ENCODE measurements at regions not wholly inside any gene's neighbourhood (a gene's known extent, or its start where the extent isn't known, plus 50 kb on each side); places are given as distances from the start of the nearest gene placed in this dataset.
"Not testable (repeated sequence)": the region's sequence is repeated elsewhere in the genome, so short reads cannot be mapped to it uniquely, and the experiment has no call there.

- ATAC-seq (no peak), DNase-seq (ENCODE audit: low spot score) (no peak)
- H3K27ac Mint-ChIP-seq, result peak overlapping the region; percentile 45 to 85
- peaks cover 60 to 65% of the 10 kb centered on the region in 2 donors for H3K4me1 Mint-ChIP-seq (ENCODE audit: low read depth in 2 of 2)
- no peak overlapping the region for H3K4me3 Mint-ChIP-seq
- no peaks in the 10 kb centered on the region for H3K9me3 Mint-ChIP-seq
- peaks cover 0 to 7% of the 10 kb centered on the region in 2 donors for H3K27me3 Mint-ChIP-seq
- peaks cover 8% of the 10 kb centered on the region for H3K36me3 Mint-ChIP-seq
Observed at GRCh38 chr1:93765099-93765498, 83.5 kb upstream of the BCAR3 start.

- DNase-seq (ENCODE audit: low spot score), result no peak
- peaks cover 67 to 73% of the 10 kb centered on the region in 2 donors for H3K4me1 Mint-ChIP-seq (ENCODE audit: low read depth in 2 of 2)
- H3K9me3 Mint-ChIP-seq, result no peaks in the 10 kb centered on the region
- ATAC-seq, result no peak
- H3K27me3 Mint-ChIP-seq, result peaks cover 0 to 7% of the 10 kb centered on the region in 2 donors
- H3K27ac Mint-ChIP-seq, result peak overlapping the region; percentile 45 to 85
- H3K36me3 Mint-ChIP-seq, result peaks cover 15% of the 10 kb centered on the region
- H3K4me3 Mint-ChIP-seq, result peak overlapping the region; percentile 12
Observed at GRCh38 chr1:93764366-93764750, 82.7 kb upstream of the BCAR3 start.

- peaks cover 0 to 7% of the 10 kb centered on the region in 2 donors for H3K27me3 Mint-ChIP-seq
- ATAC-seq (peak in 1 of 2 donors; percentile 37), DNase-seq (ENCODE audit: low spot score) (no peak)
- H3K4me1 Mint-ChIP-seq (ENCODE audit: low read depth in 2 of 2), result peaks cover 72 to 78% of the 10 kb centered on the region in 2 donors
- H3K36me3 Mint-ChIP-seq, result peaks cover 17% of the 10 kb centered on the region
- H3K9me3 Mint-ChIP-seq, result no peaks in the 10 kb centered on the region
- H3K4me3 Mint-ChIP-seq, result peak overlapping the region; percentile 12
- peak overlapping the region; percentile 45 to 85 for H3K27ac Mint-ChIP-seq
Observed at GRCh38 chr1:93763704-93764365, 82.2 kb upstream of the BCAR3 start.

GRCh38 chr1:93758842-93759515, 77.3 kb upstream of the BCAR3 start:
- peak overlapping the region; percentile 94 to 99 for H3K27ac Mint-ChIP-seq
- H3K36me3 Mint-ChIP-seq, result peaks cover 17% of the 10 kb centered on the region
- H3K27me3 Mint-ChIP-seq, result peaks cover 0 to 5% of the 10 kb centered on the region in 2 donors
- peaks cover 75 to 77% of the 10 kb centered on the region in 2 donors for H3K4me1 Mint-ChIP-seq (ENCODE audit: low read depth in 2 of 2)
- H3K4me3 Mint-ChIP-seq, result peak overlapping the region; percentile 76
- DNase-seq (ENCODE audit: low spot score), result peak; percentile 89
- no peaks in the 10 kb centered on the region for H3K9me3 Mint-ChIP-seq
- ATAC-seq, result peak; percentile 94 to 95

GRCh38 chr1:93757256-93758036, 75.8 kb upstream of the BCAR3 start:
- Mint-ChIP-seq H3K27me3 (peaks cover 0 to under 1% of the 10 kb centered on the region in 2 donors), H3K27ac (peak overlapping the region; percentile 94 to 99), H3K4me1 (ENCODE audit: low read depth in 2 of 2) (peaks cover 77 to 80% of the 10 kb centered on the region in 2 donors), H3K36me3 (peaks cover 17% of the 10 kb centered on the region), H3K4me3 (peak overlapping the region; percentile 76), H3K9me3 (no peaks in the 10 kb centered on the region)
- no peak for ATAC-seq
- DNase-seq (ENCODE audit: low spot score), result no peak

GRCh38 chr1:93756657-93757056, 75.0 kb upstream of the BCAR3 start:
- ATAC-seq (no peak), DNase-seq (ENCODE audit: low spot score) (no peak)
- H3K9me3 Mint-ChIP-seq, result no peaks in the 10 kb centered on the region
- peaks cover 11% of the 10 kb centered on the region for H3K36me3 Mint-ChIP-seq
- peaks cover 77 to 80% of the 10 kb centered on the region in 2 donors for H3K4me1 Mint-ChIP-seq (ENCODE audit: low read depth in 2 of 2)
- H3K4me3 Mint-ChIP-seq, result no peak overlapping the region
- H3K27me3 Mint-ChIP-seq, result no peaks in the 10 kb centered on the region
- peak overlapping the region; percentile 14 to 94 for H3K27ac Mint-ChIP-seq

- H3K36me3 Mint-ChIP-seq, result peaks cover 11% of the 10 kb centered on the region
- peak overlapping the region in 1 of 2 donors; percentile 48 for H3K27ac Mint-ChIP-seq
- H3K4me3 Mint-ChIP-seq; ATAC-seq; DNase-seq (ENCODE audit: low spot score); H3K9me3 Mint-ChIP-seq; H3K27me3 Mint-ChIP-seq: not testable (repeated sequence)
- H3K4me1 Mint-ChIP-seq (ENCODE audit: low read depth in 2 of 2), result peaks cover 83 to 84% of the 10 kb centered on the region in 2 donors
Observed at GRCh38 chr1:93755251-93755715, 73.6 kb upstream of the BCAR3 start.

GRCh38 chr1:93753791-93754763, 72.4 kb upstream of the BCAR3 start:
- H3K4me3 Mint-ChIP-seq, result peak overlapping the region; percentile 26
- no peaks in the 10 kb centered on the region for H3K9me3 Mint-ChIP-seq
- no peaks in the 10 kb centered on the region for H3K36me3 Mint-ChIP-seq
- H3K27ac Mint-ChIP-seq, result peak overlapping the region; percentile 82 to 90
- H3K27me3 Mint-ChIP-seq, result no peaks in the 10 kb centered on the region
- ATAC-seq (no peak), DNase-seq (ENCODE audit: low spot score) (no peak)
- peaks cover 78 to 79% of the 10 kb centered on the region in 2 donors for H3K4me1 Mint-ChIP-seq (ENCODE audit: low read depth in 2 of 2)

- no peaks in the 10 kb centered on the region for H3K27me3 Mint-ChIP-seq
- H3K36me3 Mint-ChIP-seq, result peaks cover 12% of the 10 kb centered on the region
- peak overlapping the region; percentile 81 for H3K4me3 Mint-ChIP-seq
- DNase-seq (ENCODE audit: low spot score) (peak; percentile 66), ATAC-seq (peak; percentile 67 to 76)
- peaks cover 65 to 69% of the 10 kb centered on the region in 2 donors for H3K4me1 Mint-ChIP-seq (ENCODE audit: low read depth in 2 of 2)
- H3K9me3 Mint-ChIP-seq, result peaks cover 8% of the 10 kb centered on the region
- H3K27ac Mint-ChIP-seq, result peak overlapping the region; percentile 90 to 98
Observed at GRCh38 chr1:93751377-93752250, 70.0 kb upstream of the BCAR3 start.

- Mint-ChIP-seq H3K9me3 (peaks cover 9% of the 10 kb centered on the region), H3K4me1 (ENCODE audit: low read depth in 2 of 2) (peaks cover 60 to 69% of the 10 kb centered on the region in 2 donors), H3K36me3 (peaks cover 13% of the 10 kb centered on the region), H3K27me3 (no peaks in the 10 kb centered on the region), H3K4me3 (peak overlapping the region; percentile 81), H3K27ac (peak overlapping the region; percentile 90 to 98)
- peak; percentile 80 to 83 for ATAC-seq
- peak; percentile 82 for DNase-seq (ENCODE audit: low spot score)
Observed at GRCh38 chr1:93750955-93751354, 69.3 kb upstream of the BCAR3 start.

- Mint-ChIP-seq H3K36me3 (peaks cover 13% of the 10 kb centered on the region), H3K27ac (peak overlapping the region; percentile 90 to 98), H3K9me3 (peaks cover 9% of the 10 kb centered on the region), H3K4me3 (peak overlapping the region; percentile 81), H3K4me1 (ENCODE audit: low read depth in 2 of 2) (peaks cover 58 to 75% of the 10 kb centered on the region in 2 donors), H3K27me3 (no peaks in the 10 kb centered on the region)
- ATAC-seq (no peak), DNase-seq (ENCODE audit: low spot score) (no peak)
Observed at GRCh38 chr1:93749894-93750301, 68.3 kb upstream of the BCAR3 start.

GRCh38 chr1:93749487-93749886, 67.8 kb upstream of the BCAR3 start:
- Mint-ChIP-seq H3K4me1 (ENCODE audit: low read depth in 2 of 2) (peaks cover 61 to 79% of the 10 kb centered on the region in 2 donors), H3K27ac (peak overlapping the region; percentile 90 to 98), H3K36me3 (peaks cover 13% of the 10 kb centered on the region), H3K4me3 (peak overlapping the region; percentile 81), H3K27me3 (no peaks in the 10 kb centered on the region), H3K9me3 (peaks cover 9% of the 10 kb centered on the region)
- ATAC-seq (no peak), DNase-seq (ENCODE audit: low spot score) (no peak)
